Adipocyte (in vitro differentiated cells): ENCODE measurements at regions not wholly inside any gene's neighbourhood (a gene's known extent, or its start where the extent isn't known, plus 50 kb on each side); places are given as distances from the start of the nearest gene placed in this dataset.

Experiments used
- DNase-seq: peaks from one replicate; pipeline ENCODE4 v3.0.0-alpha.2; 2015; ENCODE audit warnings: low read depth
- H3K27me3 ChIP-seq: replicated peaks from 2 replicates; pipeline ENCODE4 v1.7.0; 2013; ENCODE audit warnings: mild to moderate bottlenecking, low read length, moderate library complexity; ENCODE audit not compliant: control insufficient read depth, insufficient read depth
- H3K36me3 ChIP-seq: 2 replicates; pipeline ENCODE4 v1.7.0; 2013; ENCODE audit warnings: low read length, mild to moderate bottlenecking, moderate library complexity; ENCODE audit not compliant: control insufficient read depth, insufficient read depth, severe bottlenecking
- H3K4me1 ChIP-seq: 2 replicates; pipeline ENCODE4 v1.7.0; 2013; ENCODE audit warnings: mild to moderate bottlenecking, low read length, moderate library complexity; ENCODE audit not compliant: control insufficient read depth, insufficient read depth
- H3K4me3 ChIP-seq: 2 replicates; pipeline ENCODE4 v1.7.0; 2013; ENCODE audit warnings: mild to moderate bottlenecking, low read length, moderate library complexity
- H3K9ac ChIP-seq: 2 replicates; pipeline ENCODE4 v1.7.0; 2013; ENCODE audit warnings: mild to moderate bottlenecking, low read length, moderate library complexity
- H3K9me3 ChIP-seq: 2 replicates; pipeline ENCODE4 v1.7.0; 2013; ENCODE audit warnings: mild to moderate bottlenecking, low read length, moderate library complexity; ENCODE audit not compliant: control insufficient read depth

- H3K9ac ChIP-seq, result no peak overlapping the region
- H3K4me3 ChIP-seq, result no peak overlapping the region
- no peaks in the 10 kb centered on the region for H3K36me3 ChIP-seq
- no peaks in the 10 kb centered on the region for H3K4me1 ChIP-seq
- DNase-seq, result no peak
- peaks cover 4% of the 10 kb centered on the region for H3K9me3 ChIP-seq
- H3K27me3 ChIP-seq, result no peaks in the 10 kb centered on the region
These were observed 252.7 kb downstream of the TEX29 start for GRCh38 chr13:111572956-111573761.

- Histone ChIP-seq H3K36me3 (no peaks in the 10 kb centered on the region), H3K9me3 (peaks cover 4% of the 10 kb centered on the region), H3K9ac (no peak overlapping the region), H3K4me3 (no peak overlapping the region), H3K27me3 (no peaks in the 10 kb centered on the region), H3K4me1 (no peaks in the 10 kb centered on the region)
- no peak for DNase-seq
These were observed 253.4 kb downstream of the TEX29 start for GRCh38 chr13:111573801-111574200.

GRCh38 chr13:111575276-111575675 lies 254.8 kb downstream of the TEX29 start:
- Histone ChIP-seq H3K4me1 (no peaks in the 10 kb centered on the region), H3K36me3 (no peaks in the 10 kb centered on the region), H3K9ac (no peak overlapping the region), H3K4me3 (no peak overlapping the region), H3K9me3 (peaks cover 11% of the 10 kb centered on the region), H3K27me3 (no peaks in the 10 kb centered on the region)
- no peak for DNase-seq

- Histone ChIP-seq H3K27me3 (no peaks in the 10 kb centered on the region), H3K4me1 (no peaks in the 10 kb centered on the region), H3K4me3 (no peak overlapping the region), H3K9ac (no peak overlapping the region), H3K36me3 (no peaks in the 10 kb centered on the region), H3K9me3 (peaks cover 15% of the 10 kb centered on the region)
- no peak for DNase-seq
These were observed 255.3 kb downstream of the TEX29 start for GRCh38 chr13:111575719-111576118.

- Histone ChIP-seq H3K9me3 (peaks cover 17% of the 10 kb centered on the region), H3K4me1 (no peaks in the 10 kb centered on the region), H3K9ac (no peak overlapping the region), H3K36me3 (no peaks in the 10 kb centered on the region), H3K4me3 (no peak overlapping the region), H3K27me3 (no peaks in the 10 kb centered on the region)
- no peak for DNase-seq
These were observed 256.9 kb downstream of the TEX29 start for GRCh38 chr13:111577208-111577828.

- DNase-seq, result no peak
- H3K9ac ChIP-seq, result no peak overlapping the region
- no peaks in the 10 kb centered on the region for H3K4me1 ChIP-seq
- peaks cover 17% of the 10 kb centered on the region for H3K9me3 ChIP-seq
- no peaks in the 10 kb centered on the region for H3K27me3 ChIP-seq
- H3K4me3 ChIP-seq, result no peak overlapping the region
- no peaks in the 10 kb centered on the region for H3K36me3 ChIP-seq
These were observed 257.6 kb downstream of the TEX29 start for GRCh38 chr13:111577956-111578605.

- Histone ChIP-seq H3K27me3 (no peaks in the 10 kb centered on the region), H3K4me1 (no peaks in the 10 kb centered on the region), H3K36me3 (no peaks in the 10 kb centered on the region), H3K4me3 (no peak overlapping the region), H3K9me3 (peaks cover 13% of the 10 kb centered on the region), H3K9ac (no peak overlapping the region)
- DNase-seq, result no peak
These were observed 263.7 kb downstream of the TEX29 start for GRCh38 chr13:111584101-111584672.

GRCh38 chr13:111584870-111585269 lies 264.4 kb downstream of the TEX29 start:
- no peak for DNase-seq
- Histone ChIP-seq H3K4me1 (no peaks in the 10 kb centered on the region), H3K4me3 (no peak overlapping the region), H3K9me3 (peaks cover 11% of the 10 kb centered on the region), H3K27me3 (no peaks in the 10 kb centered on the region), H3K9ac (no peak overlapping the region), H3K36me3 (no peaks in the 10 kb centered on the region)

GRCh38 chr13:111586291-111586690 lies 265.8 kb downstream of the TEX29 start:
- no peaks in the 10 kb centered on the region for H3K27me3 ChIP-seq
- no peak overlapping the region for H3K4me3 ChIP-seq
- H3K4me1 ChIP-seq, result no peaks in the 10 kb centered on the region
- no peak for DNase-seq
- no peak overlapping the region for H3K9ac ChIP-seq
- H3K9me3 ChIP-seq, result peaks cover 3% of the 10 kb centered on the region
- H3K36me3 ChIP-seq, result no peaks in the 10 kb centered on the region

- Histone ChIP-seq H3K4me3 (no peak overlapping the region), H3K27me3 (no peaks in the 10 kb centered on the region), H3K4me1 (no peaks in the 10 kb centered on the region), H3K36me3 (no peaks in the 10 kb centered on the region), H3K9me3 (peaks cover 3% of the 10 kb centered on the region), H3K9ac (no peak overlapping the region)
- no peak for DNase-seq
These were observed 266.8 kb downstream of the TEX29 start for GRCh38 chr13:111587249-111587648.

- no peak overlapping the region for H3K4me3 ChIP-seq
- DNase-seq, result no peak
- no peaks in the 10 kb centered on the region for H3K36me3 ChIP-seq
These were observed 268.9 kb downstream of the TEX29 start for GRCh38 chr13:111589321-111589720.

More at GRCh38 chr13:111589321-111589720, 268.9 kb downstream of the TEX29 start:
- H3K9ac ChIP-seq, result no peak overlapping the region
- H3K4me1 ChIP-seq, result no peaks in the 10 kb centered on the region
- H3K9me3 ChIP-seq, result peaks cover 3% of the 10 kb centered on the region
- H3K27me3 ChIP-seq, result no peaks in the 10 kb centered on the region
